A673 (cell line): ENCODE measurements at regions not wholly inside any gene's neighbourhood (a gene's known extent, or its start where the extent isn't known, plus 50 kb on each side); places are given as distances from the start of the nearest gene placed in this dataset.

ENCODE experiments used
- EZH2 ChIP-seq: fragments of 200-600 bp; sonication (generic); IDR thresholded peaks from 2 replicates; pipeline ENCODE4 v1.6.1; 2017; ENCODE audit warnings: borderline replicate concordance, low read depth, mild to moderate bottlenecking, mixed read lengths, antibody characterized with exemption, low read length; ENCODE audit not compliant: poor library complexity, severe bottlenecking
- TF ChIP-seq, protein P1 (sequence below): fragments of 300-800, 200-600 bp; sonication (generic); conservative IDR thresholded peaks from 2 replicates; pipeline ENCODE4 v1.5.1; 2017; ENCODE audit warnings: low read depth, mild to moderate bottlenecking, antibody characterized with exemption, low read length, moderate library complexity, mixed read lengths

DNA sequence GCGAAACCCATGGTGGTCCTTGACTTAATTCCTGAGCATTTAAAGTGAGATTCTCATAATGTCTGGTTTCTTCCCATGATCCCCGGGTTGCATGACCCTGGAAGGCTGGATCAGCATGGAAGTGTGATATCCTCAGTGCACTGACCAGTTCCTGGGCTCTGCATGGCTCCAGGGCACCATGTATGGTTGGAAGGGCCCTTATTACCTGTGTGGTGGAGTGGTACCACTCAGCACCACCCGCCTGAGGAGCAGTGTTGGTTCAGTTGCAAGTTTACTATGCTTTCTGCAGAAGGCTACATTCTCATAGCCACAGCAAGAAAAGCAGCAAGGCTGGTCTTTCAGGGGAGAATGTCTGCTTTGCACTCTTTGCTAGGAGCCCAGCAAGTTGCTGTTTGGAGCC is 325.7 kb upstream of the MKI67 start:
- TF ChIP-seq, protein P1, sequence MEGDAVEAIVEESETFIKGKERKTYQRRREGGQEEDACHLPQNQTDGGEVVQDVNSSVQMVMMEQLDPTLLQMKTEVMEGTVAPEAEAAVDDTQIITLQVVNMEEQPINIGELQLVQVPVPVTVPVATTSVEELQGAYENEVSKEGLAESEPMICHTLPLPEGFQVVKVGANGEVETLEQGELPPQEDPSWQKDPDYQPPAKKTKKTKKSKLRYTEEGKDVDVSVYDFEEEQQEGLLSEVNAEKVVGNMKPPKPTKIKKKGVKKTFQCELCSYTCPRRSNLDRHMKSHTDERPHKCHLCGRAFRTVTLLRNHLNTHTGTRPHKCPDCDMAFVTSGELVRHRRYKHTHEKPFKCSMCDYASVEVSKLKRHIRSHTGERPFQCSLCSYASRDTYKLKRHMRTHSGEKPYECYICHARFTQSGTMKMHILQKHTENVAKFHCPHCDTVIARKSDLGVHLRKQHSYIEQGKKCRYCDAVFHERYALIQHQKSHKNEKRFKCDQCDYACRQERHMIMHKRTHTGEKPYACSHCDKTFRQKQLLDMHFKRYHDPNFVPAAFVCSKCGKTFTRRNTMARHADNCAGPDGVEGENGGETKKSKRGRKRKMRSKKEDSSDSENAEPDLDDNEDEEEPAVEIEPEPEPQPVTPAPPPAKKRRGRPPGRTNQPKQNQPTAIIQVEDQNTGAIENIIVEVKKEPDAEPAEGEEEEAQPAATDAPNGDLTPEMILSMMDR, result no peak
- TF ChIP-seq EZH2, result no peak
